Activated naive CD4-positive, alpha-beta T cell treated with anti-CD3 and anti-CD28 coated beads, Interleukin-2, amount 50 U/mL, for 16 hours (primary cell): ENCODE measurements at regions not wholly inside any gene's neighbourhood (a gene's known extent, or its start where the extent isn't known, plus 50 kb on each side); places are given as distances from the start of the nearest gene placed in this dataset.
"Not testable (repeated sequence)": the region's sequence is repeated elsewhere in the genome, so short reads cannot be mapped to it uniquely, and the experiment has no call there.

Source experiments
- DNase-seq: peaks from one replicate; pipeline ENCODE4 v3.0.0-alpha.2; 2020

DNA sequence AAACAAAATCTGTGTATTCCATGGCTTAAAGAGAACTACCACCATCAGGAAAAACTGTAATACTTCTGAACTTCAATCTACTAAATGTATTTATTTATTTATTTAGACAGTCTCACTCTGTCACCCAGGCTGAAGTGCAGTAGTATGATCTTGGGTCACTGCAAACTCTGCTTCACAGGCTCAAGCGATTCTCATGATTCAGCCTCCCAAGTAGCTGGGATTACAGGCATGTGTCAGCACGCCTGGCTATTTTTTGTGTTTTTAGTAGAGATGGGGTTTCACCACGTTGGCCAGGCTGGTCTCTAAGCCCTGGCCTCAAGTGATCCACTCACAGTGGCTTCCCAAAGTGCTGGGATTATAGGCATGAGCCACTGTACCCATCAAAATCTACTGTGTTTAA lies 202.3 kb upstream of the POU1F1 start:
- no peak for DNase-seq

DNA sequence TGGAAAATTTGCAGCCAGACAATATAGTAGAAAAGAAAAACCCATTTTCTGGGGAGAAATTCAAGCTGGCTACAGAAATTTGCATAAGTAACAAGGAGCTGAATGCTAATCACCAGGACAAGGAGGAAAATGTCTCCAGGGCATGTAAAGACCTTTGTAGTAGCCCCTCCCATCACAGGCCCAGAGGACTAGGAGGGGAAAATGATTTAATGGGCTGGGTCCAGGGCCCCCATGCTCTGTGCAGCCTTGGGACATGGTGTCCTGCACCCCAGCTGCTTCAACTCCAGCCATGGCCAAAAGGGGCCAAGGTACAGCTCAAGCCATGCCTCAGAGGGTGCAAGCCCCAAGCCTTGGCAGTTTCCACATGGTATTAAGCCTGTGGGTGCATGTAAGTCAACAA lies 197.6 kb upstream of the POU1F1 start:
- no peak for DNase-seq

DNA sequence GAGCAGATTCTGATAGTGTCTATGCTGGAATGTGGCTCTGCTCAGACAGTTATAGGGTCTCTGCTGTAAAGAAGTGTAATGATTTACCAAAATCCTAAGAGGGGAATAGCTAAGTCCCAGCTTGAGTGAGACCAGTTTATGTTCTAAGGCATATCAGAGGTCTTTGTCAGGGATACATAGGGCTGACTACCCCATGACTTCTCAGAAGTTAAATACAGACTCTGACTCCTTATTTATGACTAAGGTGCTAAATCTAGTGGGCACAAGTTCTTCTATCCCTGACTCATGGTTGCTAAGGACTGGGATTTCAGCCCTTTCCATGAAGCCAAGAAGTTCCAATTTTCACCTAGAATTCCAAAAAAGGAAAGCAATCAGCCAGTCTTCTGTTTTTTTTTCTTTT lies 192.6 kb upstream of the POU1F1 start:
- no peak for DNase-seq

DNA sequence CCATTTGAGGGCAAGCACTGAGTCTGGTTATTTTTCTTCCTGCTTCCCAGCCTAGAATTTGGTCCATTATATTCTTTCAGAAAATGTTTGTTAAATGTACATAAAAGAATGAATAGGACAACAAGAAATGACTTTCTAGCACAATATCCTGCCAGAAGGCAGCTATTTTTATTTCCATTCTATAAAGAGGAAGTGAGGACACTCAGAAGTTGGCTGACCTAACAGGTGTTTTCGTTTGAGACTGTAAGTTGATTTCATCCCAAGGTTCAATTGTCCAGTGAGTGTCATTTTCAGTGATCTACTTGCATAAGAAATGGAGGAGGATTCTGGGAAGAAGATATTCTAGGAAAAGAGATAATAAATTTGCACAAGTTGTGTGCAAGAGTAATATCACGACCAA lies 191.9 kb upstream of the POU1F1 start:
- no peak for DNase-seq

DNA sequence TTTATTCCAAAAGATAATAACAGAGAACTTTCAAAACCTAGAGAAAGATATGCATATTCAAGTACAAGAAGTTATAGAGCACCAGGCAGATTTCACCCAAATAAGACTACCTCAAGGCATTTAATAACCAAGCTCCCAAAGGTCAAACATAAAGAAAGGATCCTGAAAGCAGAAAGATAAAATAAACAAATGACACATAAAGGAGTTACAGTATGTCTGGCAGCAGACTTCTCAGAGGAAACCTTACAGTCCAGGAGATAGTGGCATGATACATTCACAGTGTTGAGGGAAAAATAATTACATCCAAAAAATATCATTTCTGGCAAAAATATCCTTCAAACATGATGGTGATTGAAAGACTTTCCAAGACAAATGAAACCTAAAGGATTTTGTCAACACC lies 185.8 kb upstream of the POU1F1 start:
- DNase-seq, result no peak

DNA sequence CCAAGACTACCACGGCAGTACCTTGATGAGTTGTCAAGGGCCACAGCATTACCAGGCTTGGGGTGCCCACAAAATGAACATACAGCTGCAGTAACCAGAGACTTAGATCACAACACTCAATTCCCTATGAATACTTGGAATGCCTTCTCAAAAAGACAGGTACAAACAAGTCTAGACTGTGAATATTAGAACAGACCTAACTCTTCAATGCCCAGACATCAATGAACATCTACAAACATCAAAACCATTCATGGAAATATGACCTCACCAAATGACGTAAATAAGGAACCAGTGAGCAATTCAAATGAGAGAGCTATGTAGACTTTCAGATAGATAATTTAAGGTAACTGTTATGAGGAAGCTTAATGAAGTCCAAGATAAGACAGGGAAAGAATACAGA lies 185.1 kb upstream of the POU1F1 start:
- DNase-seq, result no peak

DNA sequence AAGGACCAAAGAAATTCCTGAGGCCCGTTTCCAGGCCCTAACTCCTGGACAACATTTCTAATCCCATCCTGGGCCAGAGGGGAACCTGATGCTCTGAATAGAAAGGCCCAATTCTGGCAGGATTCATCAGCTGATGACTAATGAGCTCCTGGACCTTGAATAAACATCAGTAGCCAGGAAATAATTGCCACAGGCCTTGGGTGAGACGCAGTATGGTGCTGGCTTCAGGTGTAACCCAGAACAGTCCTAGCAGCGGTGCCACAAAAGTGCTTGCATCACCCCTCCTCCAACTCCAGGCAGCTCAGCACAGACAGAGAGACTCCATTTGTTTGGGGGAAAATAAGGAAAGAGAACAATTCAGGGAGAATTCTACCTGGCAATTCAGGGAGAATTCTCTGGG lies 184.7 kb upstream of the POU1F1 start:
- DNase-seq, result no peak

DNA sequence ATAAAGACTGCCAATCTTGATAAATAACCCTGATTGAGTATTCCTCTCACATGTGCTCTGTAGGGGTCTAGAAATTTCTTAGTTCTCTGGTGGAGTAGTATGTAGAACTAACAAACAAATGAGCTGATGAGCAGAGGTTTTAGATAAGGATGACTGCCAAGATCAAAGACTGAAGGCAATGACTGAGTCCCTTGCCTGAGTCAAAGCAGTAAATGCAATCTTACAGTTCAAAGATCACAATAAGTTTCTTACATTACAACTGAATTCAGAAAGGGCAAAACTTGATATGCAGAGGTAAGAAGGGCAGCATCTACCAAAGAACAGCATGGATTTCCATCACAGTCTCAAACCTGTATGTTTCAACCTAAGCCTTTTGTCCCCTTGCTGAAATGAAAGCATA lies 172.2 kb upstream of the POU1F1 start:
- no peak for DNase-seq

DNA sequence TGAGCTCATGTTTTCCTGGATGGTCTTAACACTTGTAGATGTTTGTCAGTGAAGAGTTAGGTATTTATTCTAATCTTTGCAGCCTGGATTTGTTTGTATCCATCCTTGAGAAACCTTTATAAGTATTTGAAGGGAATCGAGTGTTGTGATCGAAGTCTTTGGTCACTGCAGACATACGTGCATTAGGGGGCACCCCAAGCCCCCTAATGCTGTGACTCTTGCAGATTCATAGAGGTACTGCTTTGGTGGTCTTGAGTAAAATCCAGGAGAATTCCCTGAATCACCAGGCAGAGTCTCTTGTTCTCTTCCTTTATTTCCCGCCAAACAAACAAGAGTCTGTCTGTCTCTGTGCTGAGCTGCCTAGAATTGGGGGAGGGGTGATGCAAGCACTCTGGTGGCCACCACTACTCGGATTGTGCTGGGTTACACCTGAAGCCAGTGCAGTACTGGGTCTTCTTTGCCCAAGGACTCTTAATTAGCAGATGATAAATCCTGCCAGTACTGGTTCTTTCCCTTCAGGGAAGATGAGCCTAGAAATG lies 170.5 kb upstream of the POU1F1 start:
- no peak for DNase-seq

DNA sequence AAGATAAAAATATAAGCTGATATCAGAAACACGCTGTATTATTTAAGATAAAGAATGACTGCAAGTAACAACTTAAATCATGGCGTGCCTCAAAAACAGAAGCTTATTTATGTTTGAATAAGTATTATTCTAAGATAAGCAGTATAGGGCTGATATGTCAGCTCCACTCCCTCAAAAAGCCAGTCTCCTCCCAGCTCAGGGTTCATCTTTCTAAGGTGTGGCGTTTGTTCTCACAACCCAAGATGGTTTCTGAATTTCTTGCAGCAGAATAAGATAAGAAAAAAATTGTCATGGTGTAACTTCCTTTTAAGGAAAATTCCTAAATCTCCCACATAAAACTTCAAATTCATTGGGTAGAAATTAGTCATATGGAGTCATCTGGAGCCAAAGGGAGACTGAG lies 166.1 kb upstream of the POU1F1 start:
- no peak for DNase-seq

DNA sequence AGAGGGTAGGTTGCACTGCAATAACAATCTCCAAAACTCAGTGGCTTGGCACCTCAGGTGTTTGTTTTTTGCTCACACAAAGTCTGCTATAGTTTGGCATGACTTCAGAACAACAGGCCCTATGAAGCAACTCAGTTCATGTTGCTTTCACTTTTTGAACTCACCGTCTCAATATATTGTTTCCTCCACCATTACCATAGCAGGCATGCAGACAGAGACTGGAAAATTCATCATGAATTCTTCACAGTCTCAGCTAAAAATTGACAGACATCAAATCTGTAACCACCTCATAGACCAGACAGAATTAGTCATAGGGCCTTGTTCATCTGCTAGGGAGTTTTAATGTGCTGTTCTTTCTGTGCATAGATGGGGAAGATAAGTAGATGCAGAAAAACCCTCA lies 161.4 kb upstream of the POU1F1 start:
- no peak for DNase-seq

DNA sequence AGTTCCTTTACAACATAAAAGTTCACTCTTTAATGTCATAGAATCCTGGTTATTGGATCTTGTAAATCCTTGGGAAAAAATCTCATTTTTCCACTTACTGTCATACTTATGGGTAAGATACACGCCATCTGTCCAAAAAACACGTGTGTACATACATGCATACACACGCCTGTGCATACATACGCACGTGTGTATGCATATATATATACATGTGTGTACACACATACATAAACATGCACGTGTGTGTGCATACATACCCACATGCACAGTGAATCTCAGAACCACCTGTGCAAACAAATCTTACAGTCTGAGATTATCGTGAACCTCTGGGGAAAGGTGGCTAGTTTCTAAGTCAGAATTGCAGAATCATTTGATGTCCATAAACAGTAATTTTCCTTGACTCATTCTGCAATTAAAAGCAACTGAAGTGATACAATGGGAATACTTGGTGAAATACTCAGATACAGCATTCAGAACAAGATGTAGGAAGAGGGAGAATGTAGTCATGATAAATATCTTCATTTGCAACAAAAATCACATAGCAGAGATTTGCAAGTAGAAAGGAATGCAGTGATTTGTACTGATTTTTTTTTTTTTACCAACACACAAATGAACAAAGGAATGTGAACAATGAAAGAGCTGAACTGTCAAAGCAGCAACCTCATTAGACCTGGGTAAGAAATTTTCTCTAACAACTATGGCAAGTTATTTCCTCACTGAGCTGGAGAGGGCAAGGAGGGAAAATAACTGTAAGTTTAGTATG lies 160.6 kb upstream of the POU1F1 start:
- no peak for DNase-seq

DNA sequence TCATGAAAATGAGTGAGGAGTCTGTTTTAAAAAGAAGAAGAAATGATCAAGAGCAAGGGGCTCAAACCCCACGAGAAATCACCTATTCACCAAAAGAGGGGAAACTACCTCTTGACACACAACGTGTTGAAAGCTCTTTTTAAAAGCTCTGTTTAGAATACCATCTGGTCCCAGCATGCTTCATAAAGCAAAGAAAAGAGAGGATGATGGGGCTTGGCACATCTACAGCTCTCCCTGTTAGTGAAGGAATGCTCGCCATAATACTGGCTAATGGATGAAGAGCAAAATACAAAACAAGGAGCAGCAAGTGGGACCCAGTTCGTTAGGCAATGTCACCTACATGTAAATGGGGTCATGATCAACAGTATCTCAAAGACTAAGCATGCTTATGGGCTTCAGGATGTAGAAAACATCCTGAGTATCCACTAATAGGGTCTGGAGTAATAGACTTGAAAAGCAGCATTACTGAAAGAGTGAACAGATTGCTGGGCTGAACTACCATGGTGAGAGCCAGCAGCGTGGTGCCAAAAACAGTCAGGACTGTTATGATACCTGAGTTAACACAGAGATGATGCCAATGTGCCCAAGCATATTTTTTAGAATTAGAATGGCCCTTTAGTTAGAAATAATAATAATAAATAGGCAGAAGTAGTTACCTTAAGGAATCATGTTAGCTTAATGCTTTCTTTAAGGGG lies 159.7 kb upstream of the POU1F1 start:
- no peak for DNase-seq

DNA sequence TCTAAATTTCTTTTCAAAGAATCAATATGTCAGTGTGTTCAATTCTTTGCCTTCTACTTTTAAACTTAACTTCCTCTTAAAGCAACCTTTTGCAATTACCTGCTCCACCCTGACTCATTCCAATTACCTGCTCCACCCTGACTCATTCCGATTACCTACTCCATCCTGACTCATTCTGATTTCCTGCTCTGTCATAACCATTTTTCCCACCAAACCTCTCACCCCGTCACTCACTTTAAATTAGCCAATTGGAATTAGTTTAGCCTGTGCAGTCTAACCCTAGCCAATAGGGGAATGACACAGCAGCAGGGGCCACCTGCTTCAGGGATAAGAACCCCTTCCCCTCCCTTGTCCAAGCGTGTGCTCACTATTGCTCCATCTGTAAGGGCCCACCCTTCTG lies 157.1 kb upstream of the POU1F1 start:
- DNase-seq, result not testable (repeated sequence)

DNA sequence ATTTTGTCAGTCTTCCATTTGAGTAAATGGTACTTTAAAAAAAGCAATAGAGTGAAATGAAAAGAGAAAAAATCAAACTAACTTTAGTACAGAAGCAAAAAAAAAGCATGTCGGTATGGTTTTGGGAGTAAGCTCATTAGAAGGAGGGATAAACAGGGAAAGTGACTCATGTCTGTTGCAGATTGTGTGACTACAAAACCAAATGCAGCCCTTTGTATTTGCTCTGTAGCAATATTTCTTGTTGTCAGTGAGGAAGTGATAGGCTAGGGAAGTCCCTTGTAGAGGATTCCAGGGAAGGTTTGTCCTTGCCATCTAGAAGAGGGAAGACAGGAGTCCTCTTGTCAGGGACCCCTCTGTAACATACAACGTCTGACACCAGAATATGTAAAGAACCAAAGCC lies 150.5 kb upstream of the POU1F1 start:
- DNase-seq, result no peak

DNA sequence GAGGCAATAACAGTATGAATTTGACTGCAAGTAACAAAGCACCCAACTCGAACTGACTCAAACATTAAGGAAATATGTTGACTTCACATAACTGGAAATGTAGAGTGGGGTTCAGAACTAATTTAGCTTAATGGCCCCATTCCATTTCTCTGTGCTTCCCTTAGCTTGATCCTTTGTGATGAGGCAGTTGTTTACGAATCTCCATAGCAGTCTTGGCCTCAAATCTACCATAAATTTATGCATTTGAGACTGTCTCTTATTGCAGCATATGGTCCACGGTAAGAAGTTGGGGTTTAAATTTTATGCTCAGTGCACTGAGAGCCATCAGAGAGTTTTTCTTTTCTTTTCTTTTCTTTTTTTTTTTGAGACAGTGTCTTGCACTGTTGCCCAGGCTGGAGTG lies 148.7 kb upstream of the POU1F1 start:
- DNase-seq, result no peak

DNA sequence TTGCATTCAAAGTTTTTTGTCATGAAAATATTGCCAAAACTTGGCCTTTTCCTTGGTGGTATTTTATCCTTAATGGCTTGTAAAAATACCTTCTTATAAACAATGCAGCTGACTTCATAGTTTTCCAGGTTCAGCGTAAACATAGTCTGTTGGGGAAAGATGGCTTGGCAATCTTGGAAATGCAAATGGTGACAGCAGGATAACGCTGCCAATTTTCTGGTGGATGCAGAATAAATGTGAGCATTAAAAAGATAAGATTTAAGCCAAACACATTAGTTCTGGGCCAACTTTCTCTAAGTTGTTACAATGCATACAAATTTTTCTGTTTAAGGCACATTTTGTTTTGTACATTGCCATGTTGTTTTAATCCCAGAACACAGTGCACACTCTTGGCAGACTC lies 147.0 kb upstream of the POU1F1 start:
- no peak for DNase-seq

DNA sequence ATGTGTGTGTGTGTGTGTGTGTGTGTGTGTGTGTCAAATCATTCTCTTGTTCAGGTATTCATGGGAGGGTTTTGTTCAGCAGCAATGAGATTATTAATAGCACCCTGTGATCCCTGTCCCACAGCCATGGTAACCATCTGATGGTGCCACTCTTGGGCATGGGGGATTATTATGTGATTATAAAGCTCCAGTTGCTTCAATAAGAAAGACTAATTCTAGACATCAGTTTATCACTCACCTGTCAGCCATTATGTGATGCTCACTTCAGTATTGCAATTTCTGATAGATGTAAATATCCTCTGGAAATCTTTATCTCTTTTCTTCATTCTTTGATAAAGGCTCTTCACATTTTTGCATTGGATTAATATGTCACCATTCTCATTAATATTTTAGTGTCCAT lies 145.9 kb upstream of the POU1F1 start:
- DNase-seq, result no peak

DNA sequence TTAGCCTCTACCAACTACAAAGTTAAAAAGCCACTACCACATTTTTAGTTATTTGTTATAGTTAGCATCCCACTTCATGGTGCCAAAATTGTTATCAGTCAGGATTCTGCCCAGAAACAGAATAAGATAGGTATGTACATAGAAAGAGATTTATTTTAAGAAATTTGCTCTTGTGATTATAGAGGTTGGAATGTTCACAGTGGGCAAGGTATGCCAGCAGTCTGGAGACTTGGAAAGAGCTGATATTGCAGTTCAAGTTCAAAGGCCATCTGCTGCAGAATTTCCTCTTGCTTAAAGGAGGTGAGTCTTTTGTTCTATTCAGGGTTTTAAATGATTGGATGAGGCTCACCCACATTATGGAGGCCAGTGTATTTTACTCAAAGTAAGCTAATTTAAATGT lies 143.8 kb upstream of the POU1F1 start:
- no peak for DNase-seq

DNA sequence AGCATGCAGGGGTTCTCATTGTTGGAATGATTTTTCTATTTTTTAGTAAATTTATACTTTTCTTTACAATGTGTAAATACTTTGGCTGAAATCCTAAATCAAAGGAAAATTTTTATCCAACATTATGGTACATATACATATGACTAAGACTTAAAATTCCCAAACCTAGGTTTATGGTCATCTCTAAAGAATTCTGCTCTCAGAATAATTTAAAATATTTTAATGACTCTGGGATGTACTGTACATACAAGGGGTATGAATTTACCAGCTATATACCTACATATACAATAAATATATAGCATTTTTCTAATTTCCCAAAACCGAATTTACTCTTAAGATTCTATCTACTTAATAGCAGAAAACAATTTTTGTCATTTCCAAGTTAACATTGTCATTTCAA lies 137.9 kb upstream of the POU1F1 start:
- no peak for DNase-seq

DNA sequence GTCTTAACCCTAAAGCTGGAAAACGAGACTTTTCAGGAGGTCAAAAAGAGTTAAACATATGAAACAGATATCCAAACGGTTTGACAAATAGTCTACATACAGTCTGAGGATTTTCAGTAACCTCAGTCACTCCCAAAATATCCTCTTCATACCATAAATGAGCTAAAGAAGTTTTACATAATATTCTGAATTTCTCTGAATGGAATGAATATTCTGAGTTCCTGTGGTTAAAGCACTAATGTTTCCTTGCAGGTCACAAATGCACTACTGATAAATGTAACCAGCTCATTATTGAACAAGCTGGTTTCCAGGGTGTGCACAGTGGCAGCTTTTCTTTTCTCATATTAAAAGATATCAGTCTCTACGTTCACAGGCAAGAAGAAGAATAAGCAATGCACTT lies 137.4 kb upstream of the POU1F1 start:
- no peak for DNase-seq

DNA sequence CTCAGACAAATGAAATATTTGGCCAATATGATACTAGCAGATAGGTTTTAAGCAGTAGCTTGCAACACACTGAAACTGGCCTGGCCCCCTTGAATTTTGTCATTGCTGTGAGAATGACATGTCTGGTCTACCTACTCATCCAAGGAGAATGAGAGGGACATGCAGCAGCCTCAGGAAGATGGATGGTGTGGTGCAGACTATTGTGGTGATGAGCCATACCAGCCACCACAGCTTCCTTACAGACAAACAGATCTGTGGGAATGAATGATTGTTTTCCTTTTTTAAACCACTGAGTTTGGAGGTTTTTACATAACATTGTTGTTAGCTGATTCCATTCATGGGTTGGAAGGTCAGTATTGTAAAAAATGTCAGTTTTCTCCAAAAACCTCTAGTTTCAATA lies 133.7 kb upstream of the POU1F1 start:
- no peak for DNase-seq

DNA sequence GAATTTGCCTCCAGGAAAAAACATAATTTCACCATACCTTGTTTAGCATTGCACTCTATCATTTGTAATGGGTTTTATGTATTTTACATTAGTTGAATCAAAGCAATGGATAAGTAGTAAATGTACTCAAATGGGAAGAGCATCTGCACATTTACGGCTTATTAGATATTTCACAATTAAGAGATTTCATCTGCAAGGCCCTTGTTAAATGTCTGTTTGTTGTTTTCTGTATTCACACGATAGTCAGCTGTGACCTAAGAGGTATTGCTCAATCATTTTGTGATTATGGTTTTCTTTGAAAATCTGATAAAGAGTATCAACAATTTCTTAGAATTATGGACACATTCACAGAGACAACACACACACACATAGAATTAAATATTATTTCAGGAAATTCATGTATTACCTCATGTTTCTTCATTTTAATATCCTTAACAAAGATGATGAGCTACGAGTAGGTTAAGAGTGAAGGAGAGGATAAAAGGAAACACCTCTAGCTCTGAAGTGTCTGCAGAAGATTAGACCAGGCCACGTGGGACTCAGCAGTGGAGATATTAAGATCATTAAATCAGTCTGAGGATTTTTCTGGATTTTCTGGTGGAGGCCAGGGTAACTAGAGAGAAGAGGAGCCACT lies 121.9 kb upstream of the POU1F1 start:
- DNase-seq, result no peak

DNA sequence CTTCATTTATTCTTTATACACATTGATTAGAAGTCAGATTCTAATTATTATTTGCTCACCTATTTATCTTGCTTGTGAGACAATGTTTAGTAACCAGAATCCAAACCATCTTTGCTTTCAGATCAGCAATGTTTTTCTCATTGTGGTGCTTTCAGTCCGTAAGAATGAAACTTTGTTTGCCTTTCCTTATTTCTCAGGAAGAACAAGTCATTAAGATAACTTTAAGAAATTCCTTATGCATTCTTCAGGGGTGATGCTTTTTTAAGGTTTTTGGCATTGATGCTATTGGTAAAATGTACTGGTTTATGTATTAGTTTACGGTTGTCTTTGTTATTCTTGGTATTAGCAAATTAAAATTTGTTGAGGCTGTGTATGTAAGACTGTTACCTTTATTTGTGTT lies 120.8 kb upstream of the POU1F1 start:
- DNase-seq, result no peak
